IPS DF 6.9 (cell line): ENCODE measurements at regions not wholly inside any gene's neighbourhood (a gene's known extent, or its start where the extent isn't known, plus 50 kb on each side); places are given as distances from the start of the nearest gene placed in this dataset.

Experiments used
- DNase-seq: peaks from one replicate; pipeline ENCODE4 v3.0.0-alpha.2; 2013; ENCODE audit warnings: low read depth, low spot score
- H3K27ac ChIP-seq: one replicate; pipeline ENCODE4 v1.5.1; 2013; ENCODE audit warnings: low read length, control low read depth
- H3K27me3 ChIP-seq: 2 replicates; pipeline ENCODE4 v1.6.1; 2013; ENCODE audit warnings: mild to moderate bottlenecking, low read length; ENCODE audit not compliant: control insufficient read depth, insufficient read depth
- H3K36me3 ChIP-seq: 2 replicates; pipeline ENCODE4 v1.6.1; 2013; ENCODE audit warnings: low read length; ENCODE audit not compliant: control insufficient read depth, insufficient read depth
- H3K4me1 ChIP-seq: 2 replicates; pipeline ENCODE4 v1.6.1; 2013; ENCODE audit warnings: low read length; ENCODE audit not compliant: control insufficient read depth, insufficient read depth
- H3K4me3 ChIP-seq: 2 replicates; pipeline ENCODE4 v1.5.1; 2013; ENCODE audit warnings: mild to moderate bottlenecking, low read length
- H3K9me3 ChIP-seq: 2 replicates; pipeline ENCODE4 v1.6.1; 2013; ENCODE audit warnings: low read length, inconsistent platforms; ENCODE audit not compliant: control insufficient read depth, insufficient read depth
- WGBS: extraction: QIAGEN DNeasy Blood & Tissue Kit; methylation state at CpG from one replicate; pipeline ENCODE4 v1.1.7; 2013; ENCODE audit warnings: mixed read lengths, missing lambda C conversion rate; ENCODE audit not compliant: insufficient read length, insufficient coverage; 5-methylcytosine and 5-hydroxymethylcytosine counted together

GRCh38 chr2:180446492-180446891 is 439.4 kb upstream of the CWC22 start:
- Histone ChIP-seq H3K9me3 (no peaks in the 10 kb centered on the region), H3K27me3 (no peaks in the 10 kb centered on the region), H3K27ac (no peak overlapping the region), H3K4me3 (no peak overlapping the region), H3K36me3 (no peaks in the 10 kb centered on the region), H3K4me1 (no peaks in the 10 kb centered on the region)
- DNase-seq: no peak
- no CpG with 5 or more reads among the region's 6 CpGs for WGBS

- Histone ChIP-seq H3K9me3 (no peaks in the 10 kb centered on the region), H3K4me1 (no peaks in the 10 kb centered on the region), H3K27me3 (no peaks in the 10 kb centered on the region), H3K27ac (no peak overlapping the region), H3K36me3 (no peaks in the 10 kb centered on the region), H3K4me3 (no peak overlapping the region)
- no peak for DNase-seq
- no CpG with 5 or more reads among the region's 1 CpG for WGBS
Observed at GRCh38 chr2:180443888-180444287, 436.8 kb upstream of the CWC22 start.

GRCh38 chr2:180442860-180443644 is 436.0 kb upstream of the CWC22 start:
- Histone ChIP-seq H3K27ac (no peak overlapping the region), H3K9me3 (no peaks in the 10 kb centered on the region), H3K27me3 (no peaks in the 10 kb centered on the region), H3K4me3 (no peak overlapping the region), H3K36me3 (no peaks in the 10 kb centered on the region), H3K4me1 (no peaks in the 10 kb centered on the region)
- WGBS: no CpG with 5 or more reads among the region's 1 CpG
- no peak for DNase-seq

- Histone ChIP-seq H3K4me3 (no peak overlapping the region), H3K36me3 (no peaks in the 10 kb centered on the region), H3K4me1 (no peaks in the 10 kb centered on the region), H3K9me3 (no peaks in the 10 kb centered on the region), H3K27me3 (no peaks in the 10 kb centered on the region), H3K27ac (no peak overlapping the region)
- DNase-seq: no peak
- no CpG with 5 or more reads among the region's 3 CpGs for WGBS
Observed at GRCh38 chr2:180419212-180419611, 412.1 kb upstream of the CWC22 start.

- no peak overlapping the region for H3K27ac ChIP-seq
- no peaks in the 10 kb centered on the region for H3K9me3 ChIP-seq
- H3K27me3 ChIP-seq: no peaks in the 10 kb centered on the region
- H3K4me3 ChIP-seq: no peak overlapping the region
- no peaks in the 10 kb centered on the region for H3K4me1 ChIP-seq
- H3K36me3 ChIP-seq: no peaks in the 10 kb centered on the region
- DNase-seq: no peak
- no CpG with 5 or more reads among the region's 6 CpGs for WGBS
Observed at GRCh38 chr2:180416627-180417026, 409.5 kb upstream of the CWC22 start.

- Histone ChIP-seq H3K4me3 (no peak overlapping the region), H3K9me3 (no peaks in the 10 kb centered on the region), H3K27me3 (no peaks in the 10 kb centered on the region), H3K4me1 (no peaks in the 10 kb centered on the region), H3K36me3 (no peaks in the 10 kb centered on the region), H3K27ac (no peak overlapping the region)
- no CpG with 5 or more reads among the region's 2 CpGs for WGBS
- DNase-seq: no peak
Observed at GRCh38 chr2:180413336-180413735, 406.2 kb upstream of the CWC22 start.

- H3K9me3 ChIP-seq: no peaks in the 10 kb centered on the region
- H3K4me3 ChIP-seq: no peak overlapping the region
- no CpG with 5 or more reads among the region's 4 CpGs for WGBS
- no peak overlapping the region for H3K27ac ChIP-seq
- H3K27me3 ChIP-seq: no peaks in the 10 kb centered on the region
- no peak for DNase-seq
- H3K36me3 ChIP-seq: no peaks in the 10 kb centered on the region
- H3K4me1 ChIP-seq: no peaks in the 10 kb centered on the region
Observed at GRCh38 chr2:180412219-180412618, 405.1 kb upstream of the CWC22 start.

GRCh38 chr2:180411661-180412060 is 404.6 kb upstream of the CWC22 start:
- Histone ChIP-seq H3K27me3 (no peaks in the 10 kb centered on the region), H3K9me3 (no peaks in the 10 kb centered on the region), H3K36me3 (no peaks in the 10 kb centered on the region), H3K4me3 (no peak overlapping the region), H3K4me1 (no peaks in the 10 kb centered on the region), H3K27ac (no peak overlapping the region)
- WGBS: no CpG with 5 or more reads among the region's 5 CpGs
- DNase-seq: no peak

- Histone ChIP-seq H3K9me3 (no peaks in the 10 kb centered on the region), H3K4me3 (no peak overlapping the region), H3K27ac (no peak overlapping the region), H3K27me3 (no peaks in the 10 kb centered on the region), H3K4me1 (no peaks in the 10 kb centered on the region), H3K36me3 (no peaks in the 10 kb centered on the region)
- DNase-seq: no peak
- WGBS: no CpG with 5 or more reads among the region's 4 CpGs
Observed at GRCh38 chr2:180406687-180407086, 399.6 kb upstream of the CWC22 start.

GRCh38 chr2:180405520-180405919 is 398.4 kb upstream of the CWC22 start:
- H3K36me3 ChIP-seq: no peaks in the 10 kb centered on the region
- no peaks in the 10 kb centered on the region for H3K4me1 ChIP-seq
- H3K9me3 ChIP-seq: no peaks in the 10 kb centered on the region
- H3K27ac ChIP-seq: no peak overlapping the region
- H3K27me3 ChIP-seq: no peaks in the 10 kb centered on the region
- no CpG with 5 or more reads among the region's 3 CpGs for WGBS
- H3K4me3 ChIP-seq: no peak overlapping the region
- no peak for DNase-seq

- H3K9me3 ChIP-seq: no peaks in the 10 kb centered on the region
- no peak overlapping the region for H3K4me3 ChIP-seq
- no peaks in the 10 kb centered on the region for H3K36me3 ChIP-seq
- H3K4me1 ChIP-seq: no peaks in the 10 kb centered on the region
- no peaks in the 10 kb centered on the region for H3K27me3 ChIP-seq
- no peak for DNase-seq
- no peak overlapping the region for H3K27ac ChIP-seq
Observed at GRCh38 chr2:180394305-180394704, 387.2 kb upstream of the CWC22 start.
